ENCODE measurements at regions not wholly inside any gene's neighbourhood (a gene's known extent, or its start where the extent isn't known, plus 50 kb on each side); places are given as distances from the start of the nearest gene placed in this dataset.

DNA sequence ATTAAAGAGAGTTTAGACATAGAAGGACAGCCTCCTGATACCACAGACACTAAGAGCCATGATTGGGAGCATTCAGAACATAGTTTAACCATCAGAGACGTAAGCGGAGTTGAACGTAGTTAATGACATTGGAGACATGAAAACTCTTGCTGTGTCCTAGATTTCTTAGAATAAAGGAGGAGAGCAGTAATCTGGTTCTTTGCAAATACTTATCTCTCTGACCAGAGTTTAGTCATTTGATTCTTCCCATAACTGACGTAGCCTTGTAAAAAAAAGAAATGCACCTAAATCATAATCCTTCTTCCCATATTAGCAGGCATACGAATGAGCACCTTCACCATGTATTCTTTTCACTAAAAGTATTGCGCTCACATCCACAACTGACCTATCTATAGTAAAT is 433.3 kb upstream of the SMC2 start:
- H3K18ac ChIP-seq (ENCODE audit: low read depth in 1 of 2, low read length in 2 of 2) = no peak overlapping the region
- H2AFZ ChIP-seq (ENCODE audit: low read depth, low read length) = no peak overlapping the region
- H3K23ac ChIP-seq (ENCODE audit: low read length in 2 of 2) = no peak overlapping the region
- peaks cover 20% of the 10 kb centered on the region for H3K9me3 ChIP-seq (ENCODE audit: control insufficient read depth, low read length)
- H3K9ac ChIP-seq (ENCODE audit: low read length) = no peak overlapping the region
- no peak overlapping the region for H2BK15ac ChIP-seq (ENCODE audit: low read depth, poor library complexity, severe bottlenecking)
- no peak overlapping the region for H3K4ac ChIP-seq (ENCODE audit: low read depth in 1 of 2, low read length in 2 of 2)
- H3K79me1 ChIP-seq (replicated peaks; ENCODE audit: low read length, poor library complexity, severe bottlenecking) = no peaks in the 10 kb centered on the region
- no peaks in the 10 kb centered on the region for H3K4me1 ChIP-seq (ENCODE audit: control insufficient read depth, insufficient read depth, low read depth, low read length)
- H3K14ac ChIP-seq (ENCODE audit: low read length in 2 of 2) = no peak overlapping the region
- no peak overlapping the region for H4K8ac ChIP-seq (ENCODE audit: low read length)
- no peak for DNase-seq
- H2BK12ac ChIP-seq (ENCODE audit: low read length in 2 of 2) = no peak overlapping the region
- no peak overlapping the region for H2AK5ac ChIP-seq (ENCODE audit: low read length, severe bottlenecking)
- no peak overlapping the region for H3K4me2 ChIP-seq (ENCODE audit: low read length, poor library complexity, severe bottlenecking)
- no peaks in the 10 kb centered on the region for H3K27me3 ChIP-seq (ENCODE audit: control insufficient read depth in 1 of 2, insufficient read depth in 1 of 2, low read length in 2 of 2)
- WGBS = 86% methylated on average over 6 of the region's 6 CpGs
- H3K4me3 ChIP-seq (ENCODE audit: insufficient read depth in 1 of 2, low read depth in 1 of 2, low read length in 2 of 2) = no peak overlapping the region
- H4K91ac ChIP-seq (ENCODE audit: low read length) = no peak overlapping the region
- no peak overlapping the region for H2BK5ac ChIP-seq (ENCODE audit: low read depth, low read length, poor library complexity, severe bottlenecking)
- H3K27ac ChIP-seq (ENCODE audit: low read length, poor library complexity, severe bottlenecking) = no peak overlapping the region
- H3K36me3 ChIP-seq (ENCODE audit: control insufficient read depth in 1 of 2, insufficient read depth in 2 of 2, low read depth in 1 of 2, low read length in 2 of 2) = no peaks in the 10 kb centered on the region
- H2BK120ac ChIP-seq (ENCODE audit: low read depth, low read length) = no peak overlapping the region

DNA sequence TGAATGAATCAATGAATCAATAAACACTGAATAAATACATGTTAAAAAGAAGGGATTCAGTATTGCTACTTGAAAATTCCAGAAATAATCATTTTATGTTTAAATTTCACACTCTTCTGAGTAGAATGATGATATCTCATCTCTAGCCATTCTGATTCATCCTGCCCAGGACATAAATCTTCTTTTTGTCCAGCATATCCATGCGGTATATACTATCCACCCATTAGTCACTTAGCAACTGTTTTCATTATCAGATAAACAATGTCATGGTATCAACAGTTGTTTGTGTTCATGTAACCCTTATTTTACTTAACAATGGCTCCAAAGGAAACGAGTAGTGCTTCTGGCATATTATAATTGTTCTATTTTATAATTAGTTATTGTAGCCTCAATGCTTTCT is 432.4 kb upstream of the SMC2 start:
- H3K23ac ChIP-seq (ENCODE audit: low read length in 2 of 2) = no peak overlapping the region
- no peak overlapping the region for H2AFZ ChIP-seq (ENCODE audit: low read depth, low read length)
- no peak overlapping the region for H3K4me2 ChIP-seq (ENCODE audit: low read length, poor library complexity, severe bottlenecking)
- H2BK12ac ChIP-seq (ENCODE audit: low read length in 2 of 2) = no peak overlapping the region
- no peak overlapping the region for H2AK5ac ChIP-seq (ENCODE audit: low read length, severe bottlenecking)
- H3K14ac ChIP-seq (ENCODE audit: low read length in 2 of 2) = no peak overlapping the region
- no peak overlapping the region for H3K9ac ChIP-seq (ENCODE audit: low read length)
- H2BK5ac ChIP-seq (ENCODE audit: low read depth, low read length, poor library complexity, severe bottlenecking) = no peak overlapping the region
- H3K4me1 ChIP-seq (ENCODE audit: control insufficient read depth, insufficient read depth, low read depth, low read length) = no peaks in the 10 kb centered on the region
- no peak overlapping the region for H2BK15ac ChIP-seq (ENCODE audit: low read depth, poor library complexity, severe bottlenecking)
- no peaks in the 10 kb centered on the region for H3K36me3 ChIP-seq (ENCODE audit: control insufficient read depth in 1 of 2, insufficient read depth in 2 of 2, low read depth in 1 of 2, low read length in 2 of 2)
- no peak overlapping the region for H4K91ac ChIP-seq (ENCODE audit: low read length)
- no peak overlapping the region for H3K4me3 ChIP-seq (ENCODE audit: insufficient read depth in 1 of 2, low read depth in 1 of 2, low read length in 2 of 2)
- no peak overlapping the region for H4K8ac ChIP-seq (ENCODE audit: low read length)
- 50% methylated on average over 1 of the region's 2 CpGs for WGBS
- no peak overlapping the region for H3K18ac ChIP-seq (ENCODE audit: low read depth in 1 of 2, low read length in 2 of 2)
- DNase-seq = peak; percentile 22
- no peak overlapping the region for H3K4ac ChIP-seq (ENCODE audit: low read depth in 1 of 2, low read length in 2 of 2)
- no peaks in the 10 kb centered on the region for H3K79me1 ChIP-seq (replicated peaks; ENCODE audit: low read length, poor library complexity, severe bottlenecking)
- H3K27ac ChIP-seq (ENCODE audit: low read length, poor library complexity, severe bottlenecking) = no peak overlapping the region
- no peak overlapping the region for H2BK120ac ChIP-seq (ENCODE audit: low read depth, low read length)
- no peaks in the 10 kb centered on the region for H3K27me3 ChIP-seq (ENCODE audit: control insufficient read depth in 1 of 2, insufficient read depth in 1 of 2, low read length in 2 of 2)
- peaks cover 23% of the 10 kb centered on the region for H3K9me3 ChIP-seq (ENCODE audit: control insufficient read depth, low read length)

DNA sequence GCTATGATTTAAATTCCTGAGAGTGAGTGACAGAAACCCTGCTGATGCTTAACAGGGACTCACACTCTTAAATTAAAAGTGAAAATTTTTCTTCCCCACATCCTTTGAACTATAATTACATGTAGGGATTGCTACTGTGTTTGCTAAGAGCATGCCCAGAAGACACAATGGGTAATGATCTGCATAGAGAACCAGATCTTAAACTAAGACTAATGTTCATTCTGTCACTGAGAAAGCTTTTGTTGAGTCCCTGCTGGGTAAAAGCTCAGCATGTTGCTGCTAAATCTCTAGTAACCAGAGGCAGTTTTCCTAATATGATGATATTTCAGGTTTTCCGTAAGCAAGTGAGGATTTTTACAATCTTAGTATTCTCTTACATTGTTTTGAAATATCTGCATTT is 424.8 kb upstream of the SMC2 start:
- no peak overlapping the region for H2BK15ac ChIP-seq (ENCODE audit: low read depth, poor library complexity, severe bottlenecking)
- no peak overlapping the region for H2BK5ac ChIP-seq (ENCODE audit: low read depth, low read length, poor library complexity, severe bottlenecking)
- no peak overlapping the region for H4K91ac ChIP-seq (ENCODE audit: low read length)
- no peaks in the 10 kb centered on the region for H3K79me1 ChIP-seq (replicated peaks; ENCODE audit: low read length, poor library complexity, severe bottlenecking)
- no peak overlapping the region for H2AFZ ChIP-seq (ENCODE audit: low read depth, low read length)
- no peak for DNase-seq
- no CpG with 5 or more reads among the region's 1 CpG for WGBS
- no peak overlapping the region for H2BK12ac ChIP-seq (ENCODE audit: low read length in 2 of 2)
- H3K23ac ChIP-seq (ENCODE audit: low read length in 2 of 2) = no peak overlapping the region
- no peak overlapping the region for H3K9ac ChIP-seq (ENCODE audit: low read length)
- H3K27ac ChIP-seq (ENCODE audit: low read length, poor library complexity, severe bottlenecking) = no peak overlapping the region
- no peak overlapping the region for H3K4me3 ChIP-seq (ENCODE audit: insufficient read depth in 1 of 2, low read depth in 1 of 2, low read length in 2 of 2)
- H3K18ac ChIP-seq (ENCODE audit: low read depth in 1 of 2, low read length in 2 of 2) = no peak overlapping the region
- H2AK5ac ChIP-seq (ENCODE audit: low read length, severe bottlenecking) = no peak overlapping the region
- H4K8ac ChIP-seq (ENCODE audit: low read length) = no peak overlapping the region
- no peak overlapping the region for H3K4ac ChIP-seq (ENCODE audit: low read depth in 1 of 2, low read length in 2 of 2)
- no peak overlapping the region for H3K14ac ChIP-seq (ENCODE audit: low read length in 2 of 2)
- no peak overlapping the region for H3K4me2 ChIP-seq (ENCODE audit: low read length, poor library complexity, severe bottlenecking)
- no peaks in the 10 kb centered on the region for H3K4me1 ChIP-seq (ENCODE audit: control insufficient read depth, insufficient read depth, low read depth, low read length)
- no peaks in the 10 kb centered on the region for H3K36me3 ChIP-seq (ENCODE audit: control insufficient read depth in 1 of 2, insufficient read depth in 2 of 2, low read depth in 1 of 2, low read length in 2 of 2)
- no peak overlapping the region for H2BK120ac ChIP-seq (ENCODE audit: low read depth, low read length)
- no peaks in the 10 kb centered on the region for H3K27me3 ChIP-seq (ENCODE audit: control insufficient read depth in 1 of 2, insufficient read depth in 1 of 2, low read length in 2 of 2)
- peaks cover 6% of the 10 kb centered on the region for H3K9me3 ChIP-seq (ENCODE audit: control insufficient read depth, low read length)

DNA sequence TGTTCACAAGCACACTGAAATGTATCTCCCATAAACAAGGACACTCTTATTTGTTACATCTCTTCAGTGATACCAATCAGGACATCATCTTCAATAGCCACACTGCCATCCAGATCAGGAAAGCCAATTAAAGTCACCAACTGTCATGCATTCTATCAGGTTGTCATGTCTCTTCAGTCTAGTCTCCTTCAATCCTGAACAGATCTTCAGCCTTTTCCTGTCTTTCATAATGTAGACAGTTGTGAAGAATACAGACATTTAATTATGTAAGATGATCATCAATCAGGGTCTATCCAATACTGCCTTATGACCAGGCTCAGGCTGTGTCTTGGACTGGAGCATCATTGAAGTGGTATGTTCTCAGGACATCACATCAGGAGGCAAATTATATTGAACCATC is 419.8 kb upstream of the SMC2 start:
- H2BK12ac ChIP-seq (ENCODE audit: low read length in 2 of 2) = no peak overlapping the region
- no peak overlapping the region for H3K23ac ChIP-seq (ENCODE audit: low read length in 2 of 2)
- H2BK120ac ChIP-seq (ENCODE audit: low read depth, low read length) = no peak overlapping the region
- no peaks in the 10 kb centered on the region for H3K79me1 ChIP-seq (replicated peaks; ENCODE audit: low read length, poor library complexity, severe bottlenecking)
- H3K9me3 ChIP-seq (ENCODE audit: control insufficient read depth, low read length) = no peaks in the 10 kb centered on the region
- no peaks in the 10 kb centered on the region for H3K4me1 ChIP-seq (ENCODE audit: control insufficient read depth, insufficient read depth, low read depth, low read length)
- no peak overlapping the region for H2BK5ac ChIP-seq (ENCODE audit: low read depth, low read length, poor library complexity, severe bottlenecking)
- no peak overlapping the region for H3K9ac ChIP-seq (ENCODE audit: low read length)
- no peak overlapping the region for H4K8ac ChIP-seq (ENCODE audit: low read length)
- no peak overlapping the region for H2AK5ac ChIP-seq (ENCODE audit: low read length, severe bottlenecking)
- H3K27ac ChIP-seq (ENCODE audit: low read length, poor library complexity, severe bottlenecking) = no peak overlapping the region
- no peak overlapping the region for H3K4me3 ChIP-seq (ENCODE audit: insufficient read depth in 1 of 2, low read depth in 1 of 2, low read length in 2 of 2)
- H2BK15ac ChIP-seq (ENCODE audit: low read depth, poor library complexity, severe bottlenecking) = no peak overlapping the region
- no peak overlapping the region for H3K4me2 ChIP-seq (ENCODE audit: low read length, poor library complexity, severe bottlenecking)
- H3K36me3 ChIP-seq (ENCODE audit: control insufficient read depth in 1 of 2, insufficient read depth in 2 of 2, low read depth in 1 of 2, low read length in 2 of 2) = no peaks in the 10 kb centered on the region
- H4K91ac ChIP-seq (ENCODE audit: low read length) = no peak overlapping the region
- no peak overlapping the region for H3K18ac ChIP-seq (ENCODE audit: low read depth in 1 of 2, low read length in 2 of 2)
- no peak overlapping the region for H2AFZ ChIP-seq (ENCODE audit: low read depth, low read length)
- H3K4ac ChIP-seq (ENCODE audit: low read depth in 1 of 2, low read length in 2 of 2) = no peak overlapping the region
- H3K14ac ChIP-seq (ENCODE audit: low read length in 2 of 2) = no peak overlapping the region
- no peak for DNase-seq
- no peaks in the 10 kb centered on the region for H3K27me3 ChIP-seq (ENCODE audit: control insufficient read depth in 1 of 2, insufficient read depth in 1 of 2, low read length in 2 of 2)
